ENCODE measurements at regions not wholly inside any gene's neighbourhood (a gene's known extent, or its start where the extent isn't known, plus 50 kb on each side); places are given as distances from the start of the nearest gene placed in this dataset.

- DNase-seq, result peak; percentile 13 to 85 (median 69)
Observed at GRCh38 chr5:141747152-141748141, 65.4 kb upstream of the ARAP3 start.

DNA sequence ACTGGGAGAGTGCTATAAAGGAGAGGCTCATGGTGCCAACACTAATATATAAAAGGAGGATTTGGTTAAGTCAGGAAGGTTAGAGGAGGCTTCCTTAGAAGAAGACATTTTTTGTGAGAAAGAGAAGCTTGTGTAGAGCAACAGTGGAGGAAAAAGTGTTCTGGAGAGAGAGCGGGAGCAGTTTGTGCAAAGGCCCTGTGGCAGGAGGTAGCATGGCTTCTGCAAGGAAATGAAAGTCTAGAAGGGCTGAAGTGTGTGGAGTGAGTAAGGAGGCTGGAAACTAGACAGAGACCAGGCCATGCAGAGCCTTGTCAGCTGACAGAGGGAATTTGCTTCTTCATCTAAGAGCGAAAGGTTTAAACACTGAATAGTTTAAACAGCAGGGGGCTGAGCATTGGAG, 64.4 kb upstream of the ARAP3 start:
- no peak for DNase-seq

DNA sequence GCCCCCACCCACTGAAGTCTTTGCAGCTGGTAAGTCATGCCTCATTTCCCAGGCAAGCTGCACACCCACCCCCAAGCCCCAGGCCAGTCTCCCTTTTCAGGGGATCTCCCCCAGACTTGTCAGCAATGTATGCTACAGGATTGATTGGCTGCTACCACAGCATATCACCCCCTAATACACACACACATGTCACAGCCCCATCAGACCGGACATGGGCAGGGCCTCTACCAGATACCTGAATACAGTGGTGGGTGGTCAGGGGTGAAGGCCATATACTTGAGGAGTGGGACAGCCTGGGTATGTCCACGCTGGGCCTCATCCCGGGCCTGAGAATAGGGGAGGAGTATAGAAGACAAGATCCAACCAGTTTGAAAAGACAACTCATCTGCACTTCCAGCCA, 63.4 kb upstream of the ARAP3 start:
- DNase-seq, result no peak

DNA sequence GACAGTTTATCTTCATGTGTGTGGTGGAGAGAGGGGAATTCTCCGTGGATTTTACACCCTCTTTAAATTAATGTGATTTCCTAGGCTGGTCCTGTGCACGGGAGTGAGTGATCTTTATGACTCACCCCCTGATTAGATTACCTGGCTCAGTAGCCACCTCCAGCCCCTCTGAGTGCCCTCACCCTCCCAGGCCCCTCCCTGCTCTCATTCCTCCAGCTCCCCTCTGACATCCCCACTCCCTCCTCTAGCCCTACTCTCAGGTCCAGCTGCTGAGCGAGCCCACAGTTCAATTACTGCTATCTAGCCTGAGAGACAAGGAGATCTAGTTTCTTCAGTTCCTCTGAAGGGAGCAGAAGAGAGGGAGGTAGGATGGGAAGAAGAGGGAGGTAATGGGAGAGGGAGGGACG, 61.8 kb upstream of the ARAP3 start:
- DNase-seq, result no peak

GRCh38 chr5:141742866-141743851, 61.1 kb upstream of the ARAP3 start:
- peak in 2 of 3 donors; percentile 38 to 60 for DNase-seq

DNA sequence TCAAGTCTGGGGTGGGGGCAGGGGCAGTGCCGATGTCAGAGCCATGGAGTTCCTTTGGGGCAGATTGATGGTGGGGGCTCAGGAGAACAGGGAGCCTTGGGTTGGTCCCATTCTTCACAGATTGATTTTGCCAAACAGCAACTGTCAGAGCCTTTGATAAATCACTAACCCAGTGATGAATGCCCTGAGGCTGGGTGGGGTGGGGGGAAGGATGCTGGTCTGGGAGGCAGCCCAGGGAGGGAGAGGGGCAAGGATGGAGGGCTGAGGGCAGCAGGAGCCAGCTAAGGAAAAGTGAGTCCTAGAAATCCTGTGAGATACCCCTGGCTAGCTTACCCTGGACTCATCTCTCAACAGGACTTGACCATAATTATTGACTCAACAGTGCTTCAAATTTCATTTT, 60.1 kb upstream of the ARAP3 start:
- no peak for DNase-seq

DNA sequence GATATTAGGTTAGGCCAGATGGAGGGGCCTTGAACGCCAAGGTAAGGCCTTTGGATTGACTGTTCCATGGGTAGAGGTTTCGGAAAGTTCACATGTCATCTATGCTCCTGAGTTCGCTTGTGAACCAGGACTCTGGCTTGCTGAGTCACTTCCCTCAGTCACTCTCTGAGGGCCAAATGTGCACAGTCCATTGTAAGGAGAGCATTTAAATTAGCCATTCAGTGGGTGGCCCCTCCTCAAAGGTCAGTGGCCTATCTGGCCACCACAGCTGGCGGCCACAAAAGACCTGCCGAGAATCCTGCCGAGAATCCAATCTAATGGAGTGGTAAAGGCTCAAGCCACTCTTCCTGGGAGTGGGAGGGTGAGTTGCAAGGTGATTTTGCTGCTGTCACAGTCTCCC, 58.9 kb upstream of the ARAP3 start:
- no peak for DNase-seq

GRCh38 chr5:141737535-141737934, 55.5 kb upstream of the ARAP3 start:
- no peak for DNase-seq

GRCh38 chr5:141735823-141736222, 53.8 kb upstream of the ARAP3 start:
- no peak for DNase-seq

GRCh38 chr5:141734501-141735229, 52.6 kb upstream of the ARAP3 start:
- peak; percentile 18 to 73 (median 57) for DNase-seq

DNA sequence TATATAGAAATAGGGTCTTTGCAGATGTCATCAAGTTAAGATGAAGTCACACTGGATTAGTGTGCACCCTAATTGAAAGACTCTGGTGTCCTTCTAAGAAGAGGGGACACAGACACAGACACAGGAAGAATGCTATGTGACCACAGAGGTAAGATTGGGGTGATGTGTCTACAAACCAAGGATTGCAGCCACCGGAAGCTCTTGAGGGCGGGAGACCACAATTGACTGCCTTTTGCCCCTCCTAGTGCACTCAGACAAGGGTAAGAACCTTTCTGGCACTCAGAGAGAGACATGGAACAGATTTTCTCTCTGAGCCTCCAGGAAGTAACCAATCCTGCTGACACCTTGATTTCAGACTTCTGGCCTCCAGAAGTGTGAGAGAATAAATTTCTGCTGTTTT, 51.2 kb upstream of the ARAP3 start:
- no peak for DNase-seq

DNA sequence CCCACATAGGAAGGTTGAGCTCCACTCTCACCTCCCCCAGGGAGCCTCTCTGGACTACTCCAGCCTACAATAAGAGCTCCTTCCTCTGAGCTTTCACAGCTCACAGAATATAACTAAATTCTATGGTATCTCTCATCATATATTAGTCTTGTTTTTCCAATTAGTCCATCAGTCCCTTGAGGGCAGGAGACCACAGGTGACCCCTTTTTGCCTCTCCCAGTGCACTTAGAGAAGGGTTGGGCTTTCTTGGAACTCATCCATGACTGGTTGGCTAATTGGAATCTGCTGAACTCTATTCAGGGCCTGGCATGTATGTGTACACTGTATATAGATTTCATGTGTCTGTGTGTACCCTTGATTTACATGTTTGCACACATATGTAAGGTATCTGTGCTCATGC, 50.4 kb upstream of the ARAP3 start:
- DNase-seq, result no peak
